Activated CD4-positive, alpha-beta T cell treated with anti-CD3 and anti-CD28 coated beads, Interleukin-2, Interleukin-4, amounts not matched to agents 100 ng/mL and 50 ng/mL, durations not matched to agents 16 hours and 8 hours (primary cell): ENCODE measurements at regions not wholly inside any gene's neighbourhood (a gene's known extent, or its start where the extent isn't known, plus 50 kb on each side); places are given as distances from the start of the nearest gene placed in this dataset.
"Not testable (repeated sequence)": the region's sequence is repeated elsewhere in the genome, so short reads cannot be mapped to it uniquely, and the experiment has no call there.

Experiments used
- DNase-seq: peaks from one replicate; pipeline ENCODE4 v3.0.0-alpha.2; 2020; ENCODE audit warnings: low spot score

- no peak for DNase-seq
Measured at GRCh38 chr2:138390316-138390945, 111.1 kb upstream of the SPOPL start.

- no peak for DNase-seq
Measured at GRCh38 chr2:138391946-138392345, 109.6 kb upstream of the SPOPL start.

DNA sequence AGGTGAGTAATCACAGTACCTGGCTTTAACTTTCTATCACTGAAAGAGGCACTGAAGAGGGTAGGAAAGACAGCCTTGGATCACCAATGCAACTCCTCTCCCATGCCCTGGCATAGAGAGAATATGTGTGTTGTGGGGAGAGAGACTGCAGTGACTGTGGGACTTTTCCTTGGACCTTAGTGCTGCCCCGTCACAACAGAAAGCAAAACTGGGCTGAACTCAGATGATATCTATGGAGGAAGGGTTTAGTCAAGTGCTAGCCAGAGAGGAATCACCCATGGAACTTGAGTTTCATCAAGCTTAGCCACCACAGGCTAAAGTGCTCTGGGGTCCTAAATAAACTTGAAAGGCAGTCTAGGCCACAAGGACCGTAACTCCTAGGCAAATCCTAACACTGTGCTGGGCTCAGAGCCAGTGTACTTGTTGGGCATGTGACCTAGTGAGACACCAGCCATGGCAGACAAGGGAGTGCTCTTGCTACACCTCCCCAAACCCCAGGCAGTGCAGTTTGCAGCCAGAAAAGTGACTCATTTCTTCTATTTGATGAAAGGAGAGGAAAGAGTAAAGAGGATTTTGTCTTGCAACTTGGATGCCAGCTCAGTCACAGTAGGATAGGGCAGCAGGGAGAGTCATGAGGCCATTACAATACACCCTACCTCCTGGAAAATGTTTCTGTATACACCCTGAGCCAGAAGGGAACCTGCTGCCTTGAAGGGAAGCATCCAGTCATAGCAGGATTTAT, 105.8 kb upstream of the SPOPL start:
- DNase-seq = no peak

- DNase-seq = no peak
Measured at GRCh38 chr2:138396843-138397242, 104.7 kb upstream of the SPOPL start.

DNA sequence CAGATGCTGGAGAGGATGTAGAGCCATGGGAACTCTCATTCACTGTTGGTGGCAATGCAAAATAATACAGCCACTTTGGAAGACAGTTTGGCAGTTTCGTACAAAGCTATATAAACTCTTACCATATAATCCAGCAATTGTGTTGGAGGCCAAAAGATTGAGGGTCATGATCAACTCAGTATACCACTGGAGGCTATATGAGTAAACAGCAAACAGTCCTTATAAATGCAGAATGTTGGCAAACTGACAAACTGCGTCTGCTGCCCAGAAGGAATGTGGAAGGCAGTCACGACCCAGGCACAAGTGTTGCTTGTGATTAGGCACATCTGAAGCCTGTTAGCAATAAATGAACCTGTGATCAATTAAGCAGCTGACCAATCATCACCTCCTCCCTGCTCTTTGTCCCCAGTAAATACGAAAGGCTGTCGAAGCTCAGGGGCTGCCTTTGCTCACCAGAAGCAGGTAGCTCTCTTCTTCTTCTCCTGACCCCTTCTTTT, 98.1 kb upstream of the SPOPL start:
- DNase-seq = no peak

GRCh38 chr2:138414014-138414413, 87.6 kb upstream of the SPOPL start:
- DNase-seq = no peak

GRCh38 chr2:138415985-138416384, 85.6 kb upstream of the SPOPL start:
- DNase-seq = no peak

GRCh38 chr2:138418453-138418852, 83.1 kb upstream of the SPOPL start:
- DNase-seq = no peak

GRCh38 chr2:138421315-138421970, 80.1 kb upstream of the SPOPL start:
- DNase-seq = no peak

GRCh38 chr2:138421971-138422335, 79.6 kb upstream of the SPOPL start:
- DNase-seq = no peak

GRCh38 chr2:138423198-138423597, 78.4 kb upstream of the SPOPL start:
- DNase-seq = no peak

DNA sequence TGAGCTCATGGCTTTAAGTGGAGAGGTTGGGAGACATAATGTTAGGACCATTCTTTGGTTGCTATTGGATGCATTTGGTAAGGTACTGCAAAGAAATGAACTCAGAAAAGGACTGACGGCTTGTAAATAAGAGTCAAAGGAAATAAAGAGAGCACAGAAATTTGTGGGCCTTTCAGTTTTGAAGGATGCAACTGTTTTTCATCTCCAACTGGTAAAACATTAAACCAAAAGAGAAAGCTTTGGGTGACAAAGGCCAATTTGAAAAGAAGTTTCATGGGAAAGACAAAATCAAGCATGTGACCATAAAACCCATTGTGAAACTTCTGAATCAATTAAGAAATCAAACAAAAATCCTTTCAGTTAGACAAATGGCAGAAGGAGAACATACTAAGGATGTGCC, 77.8 kb upstream of the SPOPL start:
- DNase-seq = no peak

DNA sequence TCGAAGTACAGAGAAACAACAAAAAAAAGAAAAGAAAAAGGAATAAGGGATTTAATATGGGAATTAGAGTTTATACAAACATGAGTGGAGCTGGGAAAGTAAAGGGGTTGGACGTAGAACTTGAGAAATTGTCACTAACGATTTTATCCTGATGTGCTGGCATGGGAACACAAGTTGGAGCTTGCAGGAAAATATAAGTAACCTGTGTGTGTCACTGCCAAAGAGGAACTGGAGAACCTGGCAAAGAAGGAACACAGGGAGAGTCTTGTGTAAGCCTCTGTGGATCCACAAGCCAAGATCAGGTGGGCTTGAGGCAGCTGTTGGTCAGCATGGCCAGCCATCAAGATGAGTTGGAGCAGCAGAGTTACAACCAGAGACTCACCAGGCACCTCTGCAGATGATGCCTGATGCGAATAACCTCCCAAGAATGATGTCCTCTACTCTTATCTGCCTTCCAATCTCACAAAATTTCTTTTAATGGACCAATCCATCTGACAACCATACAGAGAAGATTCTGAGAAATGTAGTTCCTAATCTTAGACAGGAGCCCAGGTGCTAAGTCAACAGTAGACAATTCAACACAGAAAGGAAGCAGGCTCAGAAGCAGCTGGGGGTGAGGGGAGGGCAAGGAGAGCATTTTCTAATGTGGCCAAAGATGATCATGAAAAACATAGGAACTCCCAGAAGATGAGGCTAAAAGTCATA, 77.0 kb upstream of the SPOPL start:
- no peak for DNase-seq

DNA sequence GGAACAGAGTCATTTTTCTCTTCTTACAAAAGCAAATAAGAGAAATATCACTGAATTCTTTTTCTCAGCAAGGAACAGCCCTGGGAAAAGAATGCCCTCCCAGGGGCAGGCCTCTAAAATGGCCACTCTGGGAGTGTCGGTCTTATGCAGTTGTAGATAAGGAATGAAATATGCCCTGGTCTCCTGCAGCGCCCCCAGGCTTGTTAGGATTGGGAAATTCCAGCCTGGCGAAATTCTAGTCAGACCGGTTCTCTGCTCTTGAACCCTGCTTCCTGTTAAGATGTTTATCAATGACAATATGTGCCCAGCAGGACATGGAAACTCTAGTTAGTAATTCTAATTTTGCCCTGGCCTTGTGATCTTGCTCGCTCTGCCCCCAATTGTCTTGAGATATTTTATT, 75.5 kb upstream of the SPOPL start:
- DNase-seq = not testable (repeated sequence)

GRCh38 chr2:138428710-138429440, 72.7 kb upstream of the SPOPL start:
- DNase-seq = no peak

DNA sequence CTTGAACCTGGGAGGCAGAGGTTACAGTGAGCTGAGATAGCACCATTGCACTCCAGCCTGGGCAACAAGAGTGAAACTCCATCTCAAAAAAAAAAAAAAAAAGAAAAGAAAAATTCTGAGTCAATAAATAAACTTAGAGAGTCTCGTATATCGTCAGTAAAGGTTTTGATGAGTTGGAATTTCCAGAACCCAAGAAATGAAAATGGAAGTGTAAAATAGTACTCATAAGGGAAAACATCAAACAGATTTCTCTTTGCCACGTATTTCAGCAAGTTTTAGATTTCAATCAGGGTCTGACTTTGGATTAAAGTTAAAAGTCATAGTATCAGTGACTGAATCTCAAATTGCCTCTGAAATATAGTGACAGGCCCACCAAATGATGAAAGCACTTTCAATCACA, 71.4 kb upstream of the SPOPL start:
- DNase-seq = no peak

DNA sequence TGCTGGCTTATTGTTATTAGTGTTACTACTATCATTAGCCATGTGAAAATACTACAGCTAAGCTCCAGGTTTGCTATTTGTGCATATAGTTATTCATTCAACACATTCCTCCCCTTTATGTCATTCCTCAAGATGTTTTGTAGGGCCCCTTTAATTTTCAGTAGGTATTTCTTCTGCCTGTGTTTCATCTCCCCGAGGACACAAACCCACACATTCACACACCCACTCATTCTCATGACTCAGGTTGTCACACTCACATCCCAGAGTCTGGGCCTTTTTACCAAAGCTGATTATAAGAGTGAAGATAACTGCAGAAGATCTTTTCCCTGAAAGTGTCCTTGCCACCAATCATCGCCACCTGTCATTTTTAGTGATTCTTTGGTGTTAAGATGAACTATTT, 68.6 kb upstream of the SPOPL start:
- no peak for DNase-seq

DNA sequence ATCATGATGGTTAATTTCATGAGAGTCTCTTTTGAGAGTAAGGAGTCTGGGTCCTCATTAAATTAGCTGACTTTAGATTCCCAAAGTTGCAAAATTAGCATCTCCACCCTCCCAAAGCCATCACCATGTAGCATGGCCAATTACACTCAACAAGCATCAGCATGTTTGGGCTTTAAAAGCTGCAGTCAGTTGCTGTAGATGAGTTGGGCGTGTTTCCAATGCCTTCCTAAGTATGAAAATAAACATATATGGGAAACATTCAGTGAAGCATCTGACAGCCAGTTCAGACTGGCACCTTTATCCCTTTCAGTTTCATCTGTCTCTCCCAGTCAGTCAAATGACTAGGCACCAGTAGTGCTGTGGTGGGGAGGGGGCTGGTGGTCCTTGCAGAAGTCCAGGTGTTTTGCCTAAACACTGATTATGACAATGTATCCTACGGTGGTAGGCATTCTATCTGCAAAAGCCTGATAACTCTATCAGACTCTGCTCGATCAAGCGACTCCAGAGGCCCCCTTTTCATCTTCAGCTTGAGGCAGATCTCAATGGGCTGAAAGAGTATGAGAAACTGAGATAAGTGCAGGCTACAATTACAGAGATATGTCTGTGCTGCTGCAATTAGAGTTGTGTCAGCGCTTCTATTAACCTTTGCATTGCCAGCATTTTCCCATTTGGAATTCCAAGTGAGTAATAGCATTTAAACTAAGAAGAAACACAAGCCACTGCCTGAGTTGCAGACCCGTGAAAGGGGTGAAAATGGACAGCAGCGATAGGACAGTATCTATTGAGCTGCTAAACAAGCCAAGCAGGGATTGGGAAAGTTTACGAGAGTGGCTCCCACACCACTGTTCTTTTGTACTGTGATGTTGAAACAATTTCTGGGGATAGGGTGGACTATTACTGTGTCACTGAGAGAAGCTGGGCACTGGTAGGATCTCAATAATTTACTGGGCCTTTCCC, 67.3 kb upstream of the SPOPL start:
- DNase-seq = no peak

GRCh38 chr2:138435701-138436100, 65.9 kb upstream of the SPOPL start:
- no peak for DNase-seq

DNA sequence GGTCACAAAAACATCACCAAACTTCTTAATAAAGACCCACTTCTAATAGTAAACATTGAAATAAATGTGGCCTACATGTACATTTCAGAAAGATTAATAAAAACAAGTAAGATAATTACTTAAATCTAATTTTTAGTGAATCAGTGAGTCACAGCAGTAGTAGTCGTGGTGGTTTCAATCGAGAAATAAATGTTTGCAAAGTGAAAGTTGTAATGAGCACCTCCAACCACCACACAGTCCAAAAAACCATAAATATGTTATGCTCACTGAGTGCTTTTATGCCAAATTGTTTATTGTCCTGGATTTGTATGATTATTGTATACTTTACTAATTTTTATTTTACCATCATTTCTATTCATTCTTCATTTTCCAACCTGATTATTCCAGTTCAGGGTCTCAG, 61.8 kb upstream of the SPOPL start:
- no peak for DNase-seq

- DNase-seq = no peak
Measured at GRCh38 chr2:138440759-138441158, 60.8 kb upstream of the SPOPL start.
